ENCODE measurements at regions not wholly inside any gene's neighbourhood (a gene's known extent, or its start where the extent isn't known, plus 50 kb on each side); places are given as distances from the start of the nearest gene placed in this dataset.

DNA sequence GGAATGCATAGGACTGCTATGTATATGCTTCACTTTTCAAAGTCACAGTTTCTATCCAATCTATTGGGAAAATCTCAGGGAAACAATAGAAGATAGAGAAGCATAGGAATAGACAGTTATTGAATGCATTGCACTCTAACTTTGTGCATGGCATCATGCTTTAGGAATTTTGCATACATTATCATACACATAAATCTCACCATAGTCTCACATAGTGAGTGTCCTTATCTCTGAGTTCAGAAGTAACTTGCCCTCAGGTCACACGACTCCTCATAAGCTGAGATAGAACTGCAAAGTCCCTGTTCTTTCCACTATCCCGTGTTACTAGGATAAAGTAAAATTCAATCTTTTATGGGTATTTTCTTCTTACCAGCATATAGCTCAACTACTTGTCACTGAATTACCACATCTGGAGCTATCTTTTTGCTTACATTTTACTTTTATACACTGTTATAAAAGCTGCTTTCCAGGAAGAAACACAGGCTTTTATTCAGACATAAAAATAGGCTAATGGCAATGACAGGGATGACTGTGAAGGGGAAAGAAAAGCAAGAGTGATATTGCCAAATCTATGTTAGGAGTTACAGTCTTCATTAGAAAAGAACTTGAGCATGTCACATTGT lies 666.9 kb downstream of the XIRP2 start:
- Histone ChIP-seq H3K27ac (no peak overlapping the region), H3K27me3 (no peaks in the 10 kb centered on the region), H3K9me3 (replicated peaks) (no peaks in the 10 kb centered on the region; the same call in 1 of the 2 replicates), H3K4me3 (no peak overlapping the region), H3K36me3 (no peaks in the 10 kb centered on the region), H3K4me1 (no peaks in the 10 kb centered on the region)
- no peak for DNase-seq

GRCh38 chr2:167553635-167554034 lies 665.4 kb downstream of the XIRP2 start:
- DNase-seq: no peak
- Histone ChIP-seq H3K27ac (no peak overlapping the region), H3K4me3 (no peak overlapping the region), H3K4me1 (no peaks in the 10 kb centered on the region), H3K36me3 (no peaks in the 10 kb centered on the region), H3K27me3 (no peaks in the 10 kb centered on the region), H3K9me3 (replicated peaks) (no peaks in the 10 kb centered on the region; the same call in 1 of the 2 replicates)

DNA sequence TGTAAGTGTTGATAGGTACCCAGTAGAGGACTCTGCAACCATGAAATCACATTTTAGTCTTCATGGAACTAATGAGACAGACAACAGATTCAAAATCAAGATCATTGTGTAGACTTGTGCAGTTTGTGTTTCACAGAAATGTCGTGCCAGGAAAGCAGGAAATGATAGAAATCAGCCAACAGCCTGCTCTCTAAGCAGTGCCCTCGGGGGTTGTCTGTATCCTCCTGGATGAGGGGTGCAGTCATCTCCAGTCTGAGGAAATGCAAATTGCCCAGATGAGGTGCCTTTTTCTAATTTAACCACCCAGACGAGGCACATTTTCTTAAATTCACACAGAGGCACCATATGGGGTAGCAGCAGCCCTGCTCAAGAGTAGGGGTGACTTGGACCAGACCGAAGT lies 663.1 kb downstream of the XIRP2 start:
- H3K36me3 ChIP-seq: no peaks in the 10 kb centered on the region
- no peak overlapping the region for H3K4me3 ChIP-seq
- DNase-seq: peak; percentile 10 to 21
- H3K27me3 ChIP-seq: no peaks in the 10 kb centered on the region
- H3K4me1 ChIP-seq: no peaks in the 10 kb centered on the region
- H3K9me3 ChIP-seq (replicated peaks): no peaks in the 10 kb centered on the region
- no peak overlapping the region for H3K27ac ChIP-seq

- H3K27me3 ChIP-seq: no peaks in the 10 kb centered on the region
- H3K9me3 ChIP-seq (replicated peaks): no peaks in the 10 kb centered on the region
- H3K4me3 ChIP-seq: no peak overlapping the region
- no peak overlapping the region for H3K27ac ChIP-seq
- H3K4me1 ChIP-seq: no peaks in the 10 kb centered on the region
- H3K36me3 ChIP-seq: no peaks in the 10 kb centered on the region
- peak in 1 of 2 experiments; percentile 39 for DNase-seq
These were observed 662.2 kb downstream of the XIRP2 start for GRCh38 chr2:167550448-167550847.

DNA sequence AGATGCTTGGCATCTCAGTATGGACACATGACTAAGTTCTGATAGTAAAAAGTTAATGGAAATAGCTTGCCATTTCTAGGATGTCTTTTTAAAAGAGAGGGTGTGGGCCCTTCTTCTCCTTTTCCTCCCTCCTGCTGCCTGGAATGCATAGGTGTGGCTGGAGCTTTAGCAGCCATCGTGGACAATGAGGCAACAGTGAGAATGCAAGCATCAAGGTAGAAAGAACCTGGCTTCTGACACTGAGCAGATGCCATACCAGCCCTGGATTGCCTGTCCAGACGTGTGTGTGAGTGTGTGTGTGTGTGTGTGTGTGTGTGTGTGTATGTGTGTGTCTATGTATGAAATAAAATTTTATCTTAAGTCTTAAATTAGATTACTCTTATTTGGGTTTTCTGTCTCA lies 660.1 kb downstream of the XIRP2 start:
- H3K27me3 ChIP-seq: no peaks in the 10 kb centered on the region
- no peak overlapping the region for H3K27ac ChIP-seq
- H3K4me1 ChIP-seq: no peaks in the 10 kb centered on the region
- DNase-seq: no peak
- H3K9me3 ChIP-seq (replicated peaks): no peaks in the 10 kb centered on the region
- no peaks in the 10 kb centered on the region for H3K36me3 ChIP-seq
- no peak overlapping the region for H3K4me3 ChIP-seq

GRCh38 chr2:167544602-167545001 lies 656.3 kb downstream of the XIRP2 start:
- H3K9me3 ChIP-seq (replicated peaks): no peaks in the 10 kb centered on the region
- no peaks in the 10 kb centered on the region for H3K4me1 ChIP-seq
- no peaks in the 10 kb centered on the region for H3K27me3 ChIP-seq
- DNase-seq: peak in 1 of 2 experiments; percentile 3
- H3K4me3 ChIP-seq: no peak overlapping the region
- H3K27ac ChIP-seq: no peak overlapping the region
- H3K36me3 ChIP-seq: no peaks in the 10 kb centered on the region

- Histone ChIP-seq H3K4me3 (no peak overlapping the region), H3K9me3 (replicated peaks) (no peaks in the 10 kb centered on the region), H3K4me1 (no peaks in the 10 kb centered on the region), H3K27ac (no peak overlapping the region), H3K36me3 (no peaks in the 10 kb centered on the region), H3K27me3 (no peaks in the 10 kb centered on the region)
- DNase-seq: no peak
These were observed 655.4 kb downstream of the XIRP2 start for GRCh38 chr2:167543721-167544120.

- Histone ChIP-seq H3K27ac (no peak overlapping the region), H3K4me1 (no peaks in the 10 kb centered on the region), H3K27me3 (no peaks in the 10 kb centered on the region), H3K9me3 (replicated peaks) (0 out of 2 replicates have a peak, but pooled peaks cover 4% of the 10 kb centered on the region), H3K36me3 (no peaks in the 10 kb centered on the region), H3K4me3 (no peak overlapping the region)
- DNase-seq: no peak
These were observed 649.5 kb downstream of the XIRP2 start for GRCh38 chr2:167537743-167538142.

- H3K9me3 ChIP-seq (replicated peaks): 0 out of 2 replicates have a peak, but pooled peaks cover 4% of the 10 kb centered on the region
- no peaks in the 10 kb centered on the region for H3K36me3 ChIP-seq
- H3K4me3 ChIP-seq: no peak overlapping the region
- H3K27me3 ChIP-seq: no peaks in the 10 kb centered on the region
- H3K27ac ChIP-seq: no peak overlapping the region
- no peaks in the 10 kb centered on the region for H3K4me1 ChIP-seq
- DNase-seq: no peak
These were observed 646.2 kb downstream of the XIRP2 start for GRCh38 chr2:167534443-167534842.

- Histone ChIP-seq H3K9me3 (replicated peaks) (no peaks in the 10 kb centered on the region), H3K27me3 (no peaks in the 10 kb centered on the region), H3K36me3 (no peaks in the 10 kb centered on the region), H3K4me1 (no peaks in the 10 kb centered on the region), H3K27ac (no peak overlapping the region), H3K4me3 (no peak overlapping the region)
- no peak for DNase-seq
These were observed 636.5 kb downstream of the XIRP2 start for GRCh38 chr2:167524786-167525185.

DNA sequence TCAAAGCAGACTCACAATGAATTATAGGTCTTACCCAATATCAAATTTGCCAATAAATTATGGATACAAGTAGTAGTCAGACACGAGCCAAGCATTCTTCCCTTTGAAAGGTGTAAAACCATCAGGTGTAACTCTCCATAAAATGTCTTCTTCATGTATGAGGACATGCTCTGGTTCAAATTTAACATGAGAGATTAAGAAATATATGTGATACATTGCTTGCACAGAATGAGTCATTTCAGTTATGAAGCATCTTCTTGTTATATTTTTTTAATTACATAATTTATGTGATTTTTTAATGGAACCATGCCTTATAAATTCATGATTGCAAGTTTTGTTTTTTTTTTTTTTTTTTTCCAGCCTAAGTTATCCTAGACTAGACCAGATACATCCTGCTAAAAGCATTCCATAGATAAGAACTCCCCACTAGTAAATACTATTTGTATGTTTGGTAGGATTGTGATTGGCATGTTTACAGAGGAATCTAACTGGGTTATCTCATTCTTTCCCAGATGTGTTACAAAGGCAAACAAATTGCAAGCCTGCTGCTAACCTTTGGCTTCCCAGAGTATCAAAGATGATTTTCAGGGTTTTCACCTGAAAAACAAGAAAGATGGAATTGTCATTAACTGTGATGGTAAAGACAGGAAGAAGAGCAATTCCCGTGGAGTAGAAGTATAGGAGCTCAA lies 621.9 kb downstream of the XIRP2 start:
- no peaks in the 10 kb centered on the region for H3K36me3 ChIP-seq
- H3K4me1 ChIP-seq: peaks cover 8% of the 10 kb centered on the region
- H3K27ac ChIP-seq: no peak overlapping the region
- DNase-seq: no peak
- no peak overlapping the region for H3K4me3 ChIP-seq
- H3K9me3 ChIP-seq (replicated peaks): no peaks in the 10 kb centered on the region
- H3K27me3 ChIP-seq: no peaks in the 10 kb centered on the region

DNA sequence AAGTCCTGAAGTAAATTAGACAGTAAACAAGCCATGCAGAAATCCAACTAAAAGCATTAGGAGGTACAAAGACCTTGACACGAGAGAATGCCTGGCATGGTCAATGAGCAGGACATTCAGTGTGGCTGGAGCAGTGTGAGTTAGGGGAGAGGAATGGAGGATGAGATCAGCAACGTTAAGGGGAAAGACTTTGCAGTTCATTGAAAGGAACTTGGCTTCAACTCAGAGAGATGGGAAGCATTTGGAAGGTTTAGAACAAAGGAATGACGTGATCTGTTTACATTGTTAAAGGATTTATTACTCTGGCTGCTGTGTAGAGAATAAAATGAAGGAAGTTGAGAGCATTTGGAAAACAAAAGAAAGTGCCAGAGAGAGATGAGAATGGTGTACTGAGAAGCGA lies 621.3 kb downstream of the XIRP2 start:
- DNase-seq: peak; percentile 4 to 27
- Histone ChIP-seq H3K27ac (no peak overlapping the region), H3K27me3 (no peaks in the 10 kb centered on the region), H3K9me3 (replicated peaks) (no peaks in the 10 kb centered on the region), H3K4me1 (peaks cover 8% of the 10 kb centered on the region), H3K4me3 (no peak overlapping the region), H3K36me3 (no peaks in the 10 kb centered on the region)

GRCh38 chr2:167508709-167509108 lies 620.4 kb downstream of the XIRP2 start:
- H3K4me1 ChIP-seq: peaks cover 8% of the 10 kb centered on the region
- H3K36me3 ChIP-seq: no peaks in the 10 kb centered on the region
- H3K9me3 ChIP-seq (replicated peaks): no peaks in the 10 kb centered on the region
- no peak for DNase-seq
- no peak overlapping the region for H3K27ac ChIP-seq
- no peaks in the 10 kb centered on the region for H3K27me3 ChIP-seq
- H3K4me3 ChIP-seq: no peak overlapping the region

DNA sequence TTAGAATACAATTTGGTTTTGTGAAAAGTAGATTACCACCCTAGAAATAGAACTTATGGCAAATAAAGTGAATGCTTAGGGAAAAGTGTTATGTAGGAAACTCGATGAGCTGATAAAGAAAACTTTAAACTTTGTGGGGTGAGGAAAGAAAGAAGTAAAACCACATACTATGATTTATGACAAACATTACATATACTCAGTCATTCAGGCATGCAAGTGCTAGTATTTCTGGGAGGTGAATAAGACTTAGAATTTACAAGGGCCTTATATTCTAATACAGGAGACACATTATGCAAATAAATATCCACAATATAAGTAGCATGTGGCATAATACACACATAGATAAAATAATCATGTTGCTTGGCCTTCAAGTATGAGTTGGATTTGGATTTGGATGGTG lies 618.1 kb downstream of the XIRP2 start:
- H3K36me3 ChIP-seq: no peaks in the 10 kb centered on the region
- no peak overlapping the region for H3K27ac ChIP-seq
- no peak overlapping the region for H3K4me3 ChIP-seq
- H3K4me1 ChIP-seq: peaks cover 8% of the 10 kb centered on the region
- no peaks in the 10 kb centered on the region for H3K27me3 ChIP-seq
- H3K9me3 ChIP-seq (replicated peaks): no peaks in the 10 kb centered on the region
- no peak for DNase-seq

DNA sequence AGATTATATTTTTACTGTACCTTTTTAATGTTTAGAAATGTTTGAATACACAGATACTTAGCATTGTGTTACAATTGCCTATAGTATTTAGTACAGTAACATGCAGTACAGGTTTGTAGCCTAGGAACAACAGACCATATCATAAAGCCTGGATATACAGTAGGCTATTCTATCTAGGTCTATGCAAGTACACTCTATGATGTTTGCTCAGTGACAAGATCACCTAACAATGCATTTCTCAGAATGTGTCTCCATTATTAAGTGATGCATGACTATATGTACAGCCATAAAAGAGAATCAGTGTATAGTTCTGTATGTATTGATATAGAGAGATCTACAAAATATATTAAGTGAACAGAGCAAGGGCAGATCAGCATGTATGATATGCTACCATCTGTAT lies 616.4 kb downstream of the XIRP2 start:
- Histone ChIP-seq H3K9me3 (replicated peaks) (no peaks in the 10 kb centered on the region), H3K36me3 (no peaks in the 10 kb centered on the region), H3K27me3 (no peaks in the 10 kb centered on the region), H3K27ac (no peak overlapping the region), H3K4me3 (no peak overlapping the region), H3K4me1 (peaks cover 8% of the 10 kb centered on the region)
- DNase-seq: no peak

DNA sequence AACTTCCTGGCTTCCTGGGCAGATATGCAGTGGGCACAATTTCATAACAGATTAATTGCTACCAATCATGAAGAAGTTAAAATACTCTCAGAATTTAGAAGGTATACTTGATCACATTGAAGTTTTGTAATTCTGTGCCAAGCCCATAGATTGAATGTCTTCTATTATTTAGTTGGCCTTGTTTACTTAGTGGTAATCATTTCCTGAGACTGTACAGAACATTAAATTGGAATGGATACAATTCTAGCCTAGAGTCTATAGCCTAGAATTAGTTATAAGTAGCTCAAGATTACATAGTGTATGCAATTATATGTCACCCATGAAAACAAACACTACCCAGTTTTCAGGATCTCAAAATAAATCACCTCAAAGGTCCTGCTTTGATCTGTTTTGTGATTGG lies 615.8 kb downstream of the XIRP2 start:
- Histone ChIP-seq H3K36me3 (no peaks in the 10 kb centered on the region), H3K4me1 (peaks cover 3% of the 10 kb centered on the region), H3K27ac (no peak overlapping the region), H3K9me3 (replicated peaks) (no peaks in the 10 kb centered on the region), H3K27me3 (no peaks in the 10 kb centered on the region), H3K4me3 (no peak overlapping the region)
- DNase-seq: no peak

All from SJCRH30 (cell line).